ENCODE measurements at regions not wholly inside any gene's neighbourhood (a gene's known extent, or its start where the extent isn't known, plus 50 kb on each side); places are given as distances from the start of the nearest gene placed in this dataset.

DNA sequence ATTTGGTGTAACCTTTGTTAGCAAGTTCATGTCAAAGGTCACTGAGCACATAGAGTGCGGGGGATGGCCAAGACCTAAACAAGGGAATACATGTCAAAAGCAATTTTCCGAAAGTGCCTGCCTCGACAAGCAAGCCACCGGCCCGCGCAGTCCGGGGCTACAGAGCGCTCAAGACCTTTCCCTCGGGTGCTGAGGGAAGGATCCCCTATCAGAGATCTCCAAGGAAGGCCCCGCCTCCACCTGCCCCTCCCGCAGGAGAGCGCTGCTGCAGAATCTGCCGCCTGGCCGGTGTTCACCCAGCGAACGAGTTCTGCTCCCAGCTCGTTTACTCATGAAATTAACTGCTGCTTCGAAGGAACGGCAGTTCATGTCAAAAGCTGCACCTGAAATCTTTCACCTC is 252.7 kb downstream of the BMP7 start:
- TF ChIP-seq, protein P1, sequence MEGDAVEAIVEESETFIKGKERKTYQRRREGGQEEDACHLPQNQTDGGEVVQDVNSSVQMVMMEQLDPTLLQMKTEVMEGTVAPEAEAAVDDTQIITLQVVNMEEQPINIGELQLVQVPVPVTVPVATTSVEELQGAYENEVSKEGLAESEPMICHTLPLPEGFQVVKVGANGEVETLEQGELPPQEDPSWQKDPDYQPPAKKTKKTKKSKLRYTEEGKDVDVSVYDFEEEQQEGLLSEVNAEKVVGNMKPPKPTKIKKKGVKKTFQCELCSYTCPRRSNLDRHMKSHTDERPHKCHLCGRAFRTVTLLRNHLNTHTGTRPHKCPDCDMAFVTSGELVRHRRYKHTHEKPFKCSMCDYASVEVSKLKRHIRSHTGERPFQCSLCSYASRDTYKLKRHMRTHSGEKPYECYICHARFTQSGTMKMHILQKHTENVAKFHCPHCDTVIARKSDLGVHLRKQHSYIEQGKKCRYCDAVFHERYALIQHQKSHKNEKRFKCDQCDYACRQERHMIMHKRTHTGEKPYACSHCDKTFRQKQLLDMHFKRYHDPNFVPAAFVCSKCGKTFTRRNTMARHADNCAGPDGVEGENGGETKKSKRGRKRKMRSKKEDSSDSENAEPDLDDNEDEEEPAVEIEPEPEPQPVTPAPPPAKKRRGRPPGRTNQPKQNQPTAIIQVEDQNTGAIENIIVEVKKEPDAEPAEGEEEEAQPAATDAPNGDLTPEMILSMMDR (IDR thresholded peaks at IDR 0.05; ENCODE audit: low read depth, low read length, poor library complexity, severe bottlenecking): no peak
- TF ChIP-seq EZH2phosphoT487 (IDR thresholded peaks at IDR 0.05; ENCODE audit: borderline replicate concordance, low read length): no peak

DNA sequence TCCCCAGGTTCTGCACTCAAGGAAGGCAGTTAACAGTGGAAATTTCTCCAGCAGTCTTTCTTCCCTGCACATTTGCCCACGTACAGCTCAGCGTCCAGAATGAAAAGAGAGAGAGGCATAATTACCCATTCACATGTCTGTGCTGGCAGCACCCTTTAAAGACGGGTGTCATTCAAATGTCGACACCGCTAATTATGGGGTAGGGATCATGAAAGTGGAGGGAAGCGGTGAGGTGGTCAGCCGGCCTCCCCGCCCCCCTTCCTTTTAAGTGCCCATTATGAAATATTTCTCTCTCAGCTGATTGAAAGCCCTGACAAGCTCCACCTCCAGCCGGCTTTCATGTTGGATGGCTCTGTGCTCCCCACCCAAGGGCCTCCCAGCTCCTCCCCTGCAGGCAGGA is 246.1 kb downstream of the BMP7 start:
- H3F3A ChIP-seq (ENCODE audit: control insufficient read depth, insufficient read depth): no peaks in the 10 kb centered on the region
- no peaks in the 10 kb centered on the region for H3K9me2 ChIP-seq (replicated peaks; ENCODE audit: control insufficient read depth, low read length)
- peaks cover 10% of the 10 kb centered on the region for H3K27me3 ChIP-seq (ENCODE audit: control insufficient read depth, low read length)
- no peak overlapping the region for H3K4me2 ChIP-seq (ENCODE audit: low read length)
- no peak overlapping the region for H3K4me3 ChIP-seq (ENCODE audit: low read length)
- TF ChIP-seq, protein P1 (IDR thresholded peaks at IDR 0.05; ENCODE audit: low read depth, low read length, poor library complexity, severe bottlenecking): no peak
- TF ChIP-seq EZH2phosphoT487 (IDR thresholded peaks at IDR 0.05; ENCODE audit: borderline replicate concordance, low read length): no peak
- H3K27ac ChIP-seq (ENCODE audit: low read depth, low read length): no peak overlapping the region
- H3K4me1 ChIP-seq (ENCODE audit: control insufficient read depth, low read length): no peaks in the 10 kb centered on the region
- no peaks in the 10 kb centered on the region for H3K9me3 ChIP-seq (ENCODE audit: control insufficient read depth, insufficient read depth, low read length)
- H3K79me2 ChIP-seq (ENCODE audit: control insufficient read depth, low read length): no peaks in the 10 kb centered on the region
- no peaks in the 10 kb centered on the region for H3K36me3 ChIP-seq (ENCODE audit: control insufficient read depth, low read length)
- no peaks in the 10 kb centered on the region for H4K20me1 ChIP-seq (ENCODE audit: control insufficient read depth, insufficient read depth, low read depth, low read length)

More for the DNA sequence above, 252.7 kb downstream of the BMP7 start:
- Histone ChIP-seq H4K20me1 (ENCODE audit: control insufficient read depth, insufficient read depth, low read depth, low read length) (no peaks in the 10 kb centered on the region), H3F3A (ENCODE audit: control insufficient read depth, insufficient read depth) (no peaks in the 10 kb centered on the region), H3K4me2 (ENCODE audit: low read length) (no peak overlapping the region), H3K9me3 (ENCODE audit: control insufficient read depth, insufficient read depth, low read length) (no peaks in the 10 kb centered on the region), H3K36me3 (ENCODE audit: control insufficient read depth, low read length) (no peaks in the 10 kb centered on the region), H3K27me3 (ENCODE audit: control insufficient read depth, low read length) (peaks cover 27% of the 10 kb centered on the region), H3K4me3 (ENCODE audit: low read length) (no peak overlapping the region), H3K9me2 (replicated peaks; ENCODE audit: control insufficient read depth, low read length) (no peaks in the 10 kb centered on the region), H3K4me1 (ENCODE audit: control insufficient read depth, low read length) (no peaks in the 10 kb centered on the region), H3K79me2 (ENCODE audit: control insufficient read depth, low read length) (no peaks in the 10 kb centered on the region), H3K27ac (ENCODE audit: low read depth, low read length) (no peak overlapping the region)

DNA sequence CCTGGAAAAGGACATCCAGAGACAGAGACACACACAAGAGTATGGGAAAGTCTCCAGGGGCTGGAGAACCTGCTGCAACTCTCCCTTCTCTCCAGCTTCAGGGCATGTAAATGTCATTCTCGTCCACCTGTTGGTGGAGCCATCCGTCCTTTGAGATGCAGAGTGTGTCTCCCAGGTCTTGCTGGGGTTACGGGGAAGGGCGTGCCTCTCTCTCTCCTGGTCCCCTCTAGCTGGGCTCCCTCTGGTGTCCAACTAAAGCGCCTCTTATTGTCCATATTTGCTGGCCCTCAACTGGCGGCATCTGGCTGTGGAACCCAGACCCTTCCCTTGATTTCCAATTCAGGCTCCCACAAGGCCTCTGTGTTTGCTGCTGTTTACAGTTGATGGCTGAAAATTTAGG is 244.1 kb downstream of the BMP7 start:
- peaks cover 14% of the 10 kb centered on the region for H3K27me3 ChIP-seq (ENCODE audit: control insufficient read depth, low read length)

More for the DNA sequence above, 244.1 kb downstream of the BMP7 start:
- Histone ChIP-seq H4K20me1 (ENCODE audit: control insufficient read depth, insufficient read depth, low read depth, low read length) (no peaks in the 10 kb centered on the region), H3K36me3 (ENCODE audit: control insufficient read depth, low read length) (no peaks in the 10 kb centered on the region), H3K4me2 (ENCODE audit: low read length) (no peak overlapping the region), H3K27ac (ENCODE audit: low read depth, low read length) (no peak overlapping the region), H3K9me2 (replicated peaks; ENCODE audit: control insufficient read depth, low read length) (no peaks in the 10 kb centered on the region), H3K79me2 (ENCODE audit: control insufficient read depth, low read length) (no peaks in the 10 kb centered on the region), H3K4me3 (ENCODE audit: low read length) (no peak overlapping the region), H3K9me3 (ENCODE audit: control insufficient read depth, insufficient read depth, low read length) (no peaks in the 10 kb centered on the region), H3F3A (ENCODE audit: control insufficient read depth, insufficient read depth) (no peaks in the 10 kb centered on the region), H3K4me1 (ENCODE audit: control insufficient read depth, low read length) (no peaks in the 10 kb centered on the region)
- TF ChIP-seq, protein P1 (IDR thresholded peaks at IDR 0.05; ENCODE audit: low read depth, low read length, poor library complexity, severe bottlenecking): no peak
